GM12874 (cell line): ENCODE measurements at regions not wholly inside any gene's neighbourhood (a gene's known extent, or its start where the extent isn't known, plus 50 kb on each side); places are given as distances from the start of the nearest gene placed in this dataset.
A peak's percentile ranks its signal among the peaks of the same experiment; 100 is the strongest.

ENCODE experiments used
- CTCF ChIP-seq: IDR thresholded peaks from 2 replicates; pipeline ENCODE4 v1.5.1; 2011; ENCODE audit warnings: low read depth, mild to moderate bottlenecking, control low read depth, low read length, moderate library complexity; ENCODE audit not compliant: insufficient read depth

- TF ChIP-seq CTCF: no peak
Observed at GRCh38 chr12:44961887-44962286, 85.8 kb upstream of the NELL2 start.

- no peak for TF ChIP-seq CTCF
Observed at GRCh38 chr12:44960856-44961255, 84.7 kb upstream of the NELL2 start.

GRCh38 chr12:44960423-44960822, 84.3 kb upstream of the NELL2 start:
- no peak for TF ChIP-seq CTCF

DNA sequence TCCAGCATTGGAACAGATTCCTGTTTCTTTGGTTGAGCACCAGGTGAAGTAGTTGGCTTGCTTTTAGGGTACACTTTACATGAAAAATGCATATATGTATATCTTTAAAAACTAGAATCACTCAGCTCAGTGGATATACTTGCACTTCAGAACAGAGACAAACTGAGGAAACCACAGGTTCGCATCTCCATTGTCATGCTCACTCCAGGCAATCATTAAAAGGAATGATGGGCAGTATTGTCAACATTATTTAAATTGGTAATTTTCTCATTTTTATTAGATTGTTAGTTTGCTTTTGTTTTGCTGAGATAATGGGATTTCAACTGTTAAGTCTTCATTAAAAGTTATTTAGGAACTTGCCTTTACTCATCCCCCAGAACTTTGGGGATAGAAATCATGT, 71.0 kb upstream of the NELL2 start:
- TF ChIP-seq CTCF: no peak

DNA sequence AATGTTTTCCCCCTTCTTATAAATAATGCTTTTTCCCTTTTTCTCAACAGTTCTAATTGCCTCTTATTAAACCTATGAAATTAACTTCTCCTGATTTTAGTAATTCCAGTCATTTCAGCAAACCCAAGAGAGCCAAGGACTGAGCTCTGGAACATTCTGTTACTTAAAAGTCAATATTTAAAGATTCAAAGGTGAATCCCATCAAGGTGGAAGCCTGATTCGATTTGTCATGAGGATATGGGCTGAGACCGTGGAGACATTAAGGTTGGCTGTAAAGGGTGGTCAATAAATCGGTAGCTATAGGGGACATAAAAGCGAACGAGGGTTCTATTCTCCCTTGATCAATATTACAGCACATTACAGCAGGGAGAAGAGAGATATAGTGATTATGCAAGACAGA, 66.6 kb upstream of the NELL2 start:
- TF ChIP-seq CTCF: no peak

- TF ChIP-seq CTCF: 0 out of 2 replicates have a peak, but pooled peaks have one; percentile 3
Observed at GRCh38 chr12:44930972-44931600, 55.0 kb upstream of the NELL2 start.

DNA sequence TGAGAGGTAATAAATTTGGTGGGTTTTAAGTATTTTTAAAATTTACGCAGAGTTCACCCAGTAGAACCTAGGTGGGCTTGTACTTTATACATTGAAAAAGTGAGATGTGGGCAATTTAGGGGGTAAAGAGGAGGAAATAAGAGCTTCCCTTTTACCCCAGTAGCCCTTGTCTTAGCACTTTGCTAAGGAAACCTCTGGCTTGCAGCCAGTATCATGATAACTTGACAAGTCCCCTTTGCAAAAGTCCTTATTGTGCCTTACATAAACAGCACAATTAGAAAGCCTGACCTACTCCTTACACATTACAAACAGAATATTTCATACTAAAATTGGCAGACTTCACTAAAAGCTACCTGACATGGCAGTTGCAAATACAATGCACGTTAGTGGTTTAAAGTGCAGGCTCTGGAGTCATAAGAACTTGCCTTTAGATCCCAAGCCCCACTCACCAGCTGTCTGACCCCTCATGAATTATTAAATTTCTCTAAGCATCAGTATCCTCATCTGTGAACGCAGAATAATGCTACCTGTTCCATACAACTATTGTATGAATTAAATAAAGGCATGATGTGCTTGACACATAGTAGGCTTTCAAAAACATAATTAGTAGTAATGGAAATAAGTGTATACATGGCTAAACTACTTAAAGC, 53.2 kb upstream of the NELL2 start:
- no peak for TF ChIP-seq CTCF
